ENCODE measurements at regions not wholly inside any gene's neighbourhood (a gene's known extent, or its start where the extent isn't known, plus 50 kb on each side); places are given as distances from the start of the nearest gene placed in this dataset.

GRCh38 chr15:26365077-26365476, 407.8 kb downstream of the GABRB3 start:
- no peaks in the 10 kb centered on the region for H3K36me3 ChIP-seq (ENCODE audit: control insufficient read depth, insufficient read depth, low read length)
- no peak overlapping the region for H3K4me3 ChIP-seq (ENCODE audit: low read length)
- H3K9ac ChIP-seq (ENCODE audit: low read length) = no peak overlapping the region
- H3K27ac ChIP-seq (ENCODE audit: low read depth, low read length) = no peak overlapping the region
- H3K27me3 ChIP-seq (ENCODE audit: control insufficient read depth, insufficient read depth, low read length) = no peaks in the 10 kb centered on the region
- H3K4me1 ChIP-seq (ENCODE audit: control insufficient read depth, insufficient read depth, low read length) = no peaks in the 10 kb centered on the region

GRCh38 chr15:26359855-26360254, 413.0 kb downstream of the GABRB3 start:
- no peak overlapping the region for H3K27ac ChIP-seq (ENCODE audit: low read depth, low read length)
- no peak overlapping the region for H3K9ac ChIP-seq (ENCODE audit: low read length)
- no peaks in the 10 kb centered on the region for H3K36me3 ChIP-seq (ENCODE audit: control insufficient read depth, insufficient read depth, low read length)
- no peaks in the 10 kb centered on the region for H3K27me3 ChIP-seq (ENCODE audit: control insufficient read depth, insufficient read depth, low read length)
- H3K4me3 ChIP-seq (ENCODE audit: low read length) = no peak overlapping the region
- no peaks in the 10 kb centered on the region for H3K4me1 ChIP-seq (ENCODE audit: control insufficient read depth, insufficient read depth, low read length)

DNA sequence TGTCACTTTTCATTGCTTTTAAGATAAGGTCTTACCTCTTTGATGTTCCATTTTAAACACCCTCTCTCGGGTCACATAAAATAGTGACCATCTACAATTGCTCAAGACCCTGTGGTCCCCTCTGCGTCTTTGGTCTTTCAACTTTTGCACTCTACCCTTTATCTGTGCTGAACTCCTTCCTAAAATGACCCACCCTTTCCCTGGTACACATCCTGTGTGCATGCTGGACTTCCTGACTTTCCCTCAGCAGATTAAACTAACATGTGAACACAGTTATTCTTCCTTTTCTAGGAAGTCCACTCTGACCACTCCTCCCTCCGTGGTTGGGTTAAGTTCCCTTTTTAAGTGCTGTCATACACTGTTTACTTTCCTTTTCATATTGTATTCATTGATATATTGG, 414.2 kb downstream of the GABRB3 start:
- Histone ChIP-seq H3K9ac (ENCODE audit: low read length) (no peak overlapping the region), H3K4me1 (ENCODE audit: control insufficient read depth, insufficient read depth, low read length) (no peaks in the 10 kb centered on the region), H3K4me3 (ENCODE audit: low read length) (no peak overlapping the region), H3K27me3 (ENCODE audit: control insufficient read depth, insufficient read depth, low read length) (no peaks in the 10 kb centered on the region), H3K27ac (ENCODE audit: low read depth, low read length) (no peak overlapping the region), H3K36me3 (ENCODE audit: control insufficient read depth, insufficient read depth, low read length) (no peaks in the 10 kb centered on the region)

GRCh38 chr15:26357653-26358052, 415.2 kb downstream of the GABRB3 start:
- H3K27me3 ChIP-seq (ENCODE audit: control insufficient read depth, insufficient read depth, low read length) = no peaks in the 10 kb centered on the region
- no peak overlapping the region for H3K4me3 ChIP-seq (ENCODE audit: low read length)
- H3K4me1 ChIP-seq (ENCODE audit: control insufficient read depth, insufficient read depth, low read length) = no peaks in the 10 kb centered on the region
- H3K9ac ChIP-seq (ENCODE audit: low read length) = no peak overlapping the region
- no peak overlapping the region for H3K27ac ChIP-seq (ENCODE audit: low read depth, low read length)
- H3K36me3 ChIP-seq (ENCODE audit: control insufficient read depth, insufficient read depth, low read length) = no peaks in the 10 kb centered on the region

GRCh38 chr15:26355472-26356074, 417.3 kb downstream of the GABRB3 start:
- Histone ChIP-seq H3K27ac (ENCODE audit: low read depth, low read length) (no peak overlapping the region), H3K9ac (ENCODE audit: low read length) (no peak overlapping the region), H3K4me1 (ENCODE audit: control insufficient read depth, insufficient read depth, low read length) (no peaks in the 10 kb centered on the region), H3K4me3 (ENCODE audit: low read length) (no peak overlapping the region), H3K36me3 (ENCODE audit: control insufficient read depth, insufficient read depth, low read length) (no peaks in the 10 kb centered on the region), H3K27me3 (ENCODE audit: control insufficient read depth, insufficient read depth, low read length) (no peaks in the 10 kb centered on the region)

DNA sequence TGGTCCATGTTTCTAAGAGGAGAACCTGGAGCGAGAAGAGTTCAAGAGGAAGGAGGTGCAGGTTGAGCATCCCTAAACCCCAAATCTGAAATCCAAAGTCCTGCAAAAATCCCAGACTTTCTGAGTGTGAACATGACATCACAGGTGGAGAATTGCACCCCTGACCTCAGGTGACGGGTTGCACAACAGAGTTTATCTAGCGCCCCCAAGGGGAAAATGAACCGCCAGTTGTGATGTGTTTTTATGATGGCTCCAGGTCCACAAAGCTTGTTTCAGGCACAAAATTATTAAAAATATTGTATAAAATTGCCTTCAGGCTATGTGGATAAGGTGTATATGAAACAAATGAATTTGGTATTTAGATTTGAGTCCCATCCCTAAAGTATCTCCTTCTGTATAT, 420.0 kb downstream of the GABRB3 start:
- H3K9ac ChIP-seq (ENCODE audit: low read length) = no peak overlapping the region
- no peaks in the 10 kb centered on the region for H3K27me3 ChIP-seq (ENCODE audit: control insufficient read depth, insufficient read depth, low read length)
- H3K4me3 ChIP-seq (ENCODE audit: low read length) = no peak overlapping the region
- H3K36me3 ChIP-seq (ENCODE audit: control insufficient read depth, insufficient read depth, low read length) = no peaks in the 10 kb centered on the region
- no peaks in the 10 kb centered on the region for H3K4me1 ChIP-seq (ENCODE audit: control insufficient read depth, insufficient read depth, low read length)
- H3K27ac ChIP-seq (ENCODE audit: low read depth, low read length) = no peak overlapping the region

GRCh38 chr15:26352406-26352805, 420.5 kb downstream of the GABRB3 start:
- Histone ChIP-seq H3K36me3 (ENCODE audit: control insufficient read depth, insufficient read depth, low read length) (no peaks in the 10 kb centered on the region), H3K9ac (ENCODE audit: low read length) (no peak overlapping the region), H3K27ac (ENCODE audit: low read depth, low read length) (no peak overlapping the region), H3K4me1 (ENCODE audit: control insufficient read depth, insufficient read depth, low read length) (no peaks in the 10 kb centered on the region), H3K4me3 (ENCODE audit: low read length) (no peak overlapping the region), H3K27me3 (ENCODE audit: control insufficient read depth, insufficient read depth, low read length) (no peaks in the 10 kb centered on the region)

GRCh38 chr15:26325495-26325894, 447.4 kb downstream of the GABRB3 start:
- no peaks in the 10 kb centered on the region for H3K27me3 ChIP-seq (ENCODE audit: control insufficient read depth, insufficient read depth, low read length)
- H3K9ac ChIP-seq (ENCODE audit: low read length) = no peak overlapping the region
- no peak overlapping the region for H3K4me3 ChIP-seq (ENCODE audit: low read length)
- H3K4me1 ChIP-seq (ENCODE audit: control insufficient read depth, insufficient read depth, low read length) = no peaks in the 10 kb centered on the region
- no peaks in the 10 kb centered on the region for H3K36me3 ChIP-seq (ENCODE audit: control insufficient read depth, insufficient read depth, low read length)
- H3K27ac ChIP-seq (ENCODE audit: low read depth, low read length) = no peak overlapping the region

GRCh38 chr15:26323566-26323965, 449.3 kb downstream of the GABRB3 start:
- Histone ChIP-seq H3K36me3 (ENCODE audit: control insufficient read depth, insufficient read depth, low read length) (no peaks in the 10 kb centered on the region), H3K4me1 (ENCODE audit: control insufficient read depth, insufficient read depth, low read length) (no peaks in the 10 kb centered on the region), H3K27ac (ENCODE audit: low read depth, low read length) (no peak overlapping the region), H3K4me3 (ENCODE audit: low read length) (no peak overlapping the region), H3K27me3 (ENCODE audit: control insufficient read depth, insufficient read depth, low read length) (no peaks in the 10 kb centered on the region), H3K9ac (ENCODE audit: low read length) (no peak overlapping the region)

DNA sequence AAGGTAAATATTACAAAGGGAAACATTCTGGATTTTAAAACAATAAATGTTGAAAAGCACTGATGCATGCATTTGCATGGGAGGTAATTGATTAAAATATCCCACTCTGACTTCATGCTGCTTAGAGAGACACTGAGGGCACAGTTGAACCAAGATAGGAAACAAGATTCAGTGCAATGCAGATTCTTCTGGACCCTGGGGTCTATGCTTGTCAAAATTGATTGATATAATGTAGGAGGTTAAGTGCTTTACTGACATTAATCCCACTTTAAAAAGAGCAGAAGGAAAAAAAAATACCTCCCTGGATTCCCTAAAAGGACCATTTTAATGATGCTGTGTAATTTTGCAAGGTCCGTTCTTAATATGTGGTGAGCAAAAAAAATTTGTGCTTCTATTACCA, 454.2 kb downstream of the GABRB3 start:
- no peaks in the 10 kb centered on the region for H3K27me3 ChIP-seq (ENCODE audit: control insufficient read depth, insufficient read depth, low read length)
- no peak overlapping the region for H3K27ac ChIP-seq (ENCODE audit: low read depth, low read length)
- H3K9ac ChIP-seq (ENCODE audit: low read length) = no peak overlapping the region
- H3K4me1 ChIP-seq (ENCODE audit: control insufficient read depth, insufficient read depth, low read length) = no peaks in the 10 kb centered on the region
- no peak overlapping the region for H3K4me3 ChIP-seq (ENCODE audit: low read length)
- H3K36me3 ChIP-seq (ENCODE audit: control insufficient read depth, insufficient read depth, low read length) = no peaks in the 10 kb centered on the region

DNA sequence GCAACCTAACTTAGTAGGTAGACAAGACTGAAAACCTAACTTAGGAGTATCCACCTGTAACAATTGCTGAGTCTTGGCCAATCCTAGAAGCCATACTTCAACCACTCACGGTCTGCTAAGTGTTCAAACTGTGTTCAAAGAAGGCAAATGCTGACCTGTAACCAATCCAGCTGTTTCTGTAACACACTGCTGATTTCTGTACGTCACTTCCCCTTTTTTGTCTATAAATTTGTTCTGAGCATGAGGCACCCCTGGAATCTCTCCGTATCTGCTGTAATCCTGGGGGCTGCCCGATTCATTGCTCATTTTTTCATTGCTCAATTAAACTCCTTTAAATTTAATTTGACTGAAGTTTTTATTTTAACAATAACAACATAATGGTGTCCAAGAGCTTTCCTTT, 451.4 kb upstream of the ATP10A start:
- H3K36me3 ChIP-seq (ENCODE audit: control insufficient read depth, insufficient read depth, low read length) = no peaks in the 10 kb centered on the region
- no peaks in the 10 kb centered on the region for H3K4me1 ChIP-seq (ENCODE audit: control insufficient read depth, insufficient read depth, low read length)
- no peak overlapping the region for H3K27ac ChIP-seq (ENCODE audit: low read depth, low read length)
- H3K9ac ChIP-seq (ENCODE audit: low read length) = no peak overlapping the region
- no peaks in the 10 kb centered on the region for H3K27me3 ChIP-seq (ENCODE audit: control insufficient read depth, insufficient read depth, low read length)
- no peak overlapping the region for H3K4me3 ChIP-seq (ENCODE audit: low read length)

DNA sequence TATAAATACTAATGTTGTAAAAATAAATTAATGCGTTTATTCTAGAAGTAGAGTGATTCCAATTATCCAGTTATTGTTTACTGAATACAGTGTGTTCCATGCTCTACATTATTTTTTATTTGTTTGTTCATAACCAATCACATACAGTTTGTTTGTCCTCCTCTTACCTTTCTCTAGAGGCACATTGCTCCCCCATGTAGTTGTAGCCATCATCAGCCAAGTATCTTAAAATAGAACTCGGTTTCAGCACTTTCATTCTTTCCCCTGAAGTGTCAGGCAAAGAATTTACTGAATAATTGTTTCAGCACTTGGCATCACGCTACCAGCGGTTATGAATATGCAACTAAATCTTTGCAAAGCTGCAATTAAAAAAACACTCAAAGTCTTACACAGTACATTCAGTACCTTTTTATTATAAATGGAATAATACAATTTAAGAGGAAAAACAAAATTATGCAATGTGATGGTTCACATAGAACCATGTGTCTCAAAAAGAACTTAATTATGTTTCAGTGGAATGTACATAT, 448.6 kb upstream of the ATP10A start:
- H3K4me3 ChIP-seq (ENCODE audit: low read length) = no peak overlapping the region
- H3K9ac ChIP-seq (ENCODE audit: low read length) = no peak overlapping the region
- H3K4me1 ChIP-seq (ENCODE audit: control insufficient read depth, insufficient read depth, low read length) = no peaks in the 10 kb centered on the region
- no peaks in the 10 kb centered on the region for H3K36me3 ChIP-seq (ENCODE audit: control insufficient read depth, insufficient read depth, low read length)
- H3K27ac ChIP-seq (ENCODE audit: low read depth, low read length) = no peak overlapping the region
- H3K27me3 ChIP-seq (ENCODE audit: control insufficient read depth, insufficient read depth, low read length) = no peaks in the 10 kb centered on the region

GRCh38 chr15:26298659-26299170, 435.6 kb upstream of the ATP10A start:
- no peaks in the 10 kb centered on the region for H3K27me3 ChIP-seq (ENCODE audit: control insufficient read depth, insufficient read depth, low read length)
- no peak overlapping the region for H3K9ac ChIP-seq (ENCODE audit: low read length)
- H3K4me3 ChIP-seq (ENCODE audit: low read length) = no peak overlapping the region
- no peak overlapping the region for H3K27ac ChIP-seq (ENCODE audit: low read depth, low read length)
- no peaks in the 10 kb centered on the region for H3K36me3 ChIP-seq (ENCODE audit: control insufficient read depth, insufficient read depth, low read length)
- H3K4me1 ChIP-seq (ENCODE audit: control insufficient read depth, insufficient read depth, low read length) = peaks cover 5% of the 10 kb centered on the region

All from rectal smooth muscle tissue (tissue), 1 donor.